H1 (cell line): ENCODE measurements at regions not wholly inside any gene's neighbourhood (a gene's known extent, or its start where the extent isn't known, plus 50 kb on each side); places are given as distances from the start of the nearest gene placed in this dataset.

Source experiments
- CTCF ChIA-PET: fragments of 300-600 bp; sonication (Branson Sonifier 250); formaldehyde crosslinking; loops from one replicate; lab custom pipeline; 2021; ENCODE audit not compliant: partially characterized antibody; lab: Charles Lee
- POLR2A ChIA-PET: fragments of 300-600 bp; sonication (Branson Sonifier 250); formaldehyde crosslinking; loops from one replicate; lab custom pipeline; 2021; ENCODE audit warnings: inconsistent platforms; ENCODE audit not compliant: partially characterized antibody; lab: Charles Lee
- DNase-seq, 2 experiments: peaks; one replicate each; pipeline versions ENCODE4 v3.0.0 to v3.0.0-alpha.2; 2010 to 2022; ENCODE audit warnings: low spot score in 2 of 2, low read depth in 1 of 2, mixed read lengths in 1 of 2
- FAIRE-seq: peaks from 2 replicates; lab custom pipeline; 2011; peaks lifted over from hg19 to GRCh38; lab: Jason Lieb, UNC
- H2AFZ ChIP-seq: 2 replicates; pipeline ENCODE4 v1.8.1; 2012; ENCODE audit warnings: low read length, inconsistent platforms
- H2AK5ac ChIP-seq: 2 replicates; pipeline ENCODE4 v1.6.1; 2013; ENCODE audit warnings: low read depth, low read length
- H2BK120ac ChIP-seq: replicated peaks from 2 replicates; pipeline ENCODE3; 2013; ENCODE audit warnings: low read depth, low read length, inconsistent platforms
- H2BK12ac ChIP-seq: 2 replicates; pipeline ENCODE4 v1.6.1; 2013; ENCODE audit warnings: low read depth, low read length
- H2BK15ac ChIP-seq: 2 replicates; pipeline ENCODE4 v1.6.1; 2013; ENCODE audit warnings: low read length
- H2BK20ac ChIP-seq: 2 replicates; pipeline ENCODE4 v1.6.1; 2013; ENCODE audit warnings: low read length
- H2BK5ac ChIP-seq: 2 replicates; pipeline ENCODE4 v1.6.1; 2013; ENCODE audit warnings: low read depth, low read length
- H3K14ac ChIP-seq: 2 replicates; pipeline ENCODE4 v1.6.1; 2013; ENCODE audit warnings: inconsistent platforms; ENCODE audit not compliant: insufficient read length
- H3K18ac ChIP-seq: 2 replicates; pipeline ENCODE4 v1.6.1; 2013; ENCODE audit warnings: low read length; ENCODE audit errors: extremely low read depth
- H3K23ac ChIP-seq: 2 replicates; pipeline ENCODE4 v1.6.1; 2013; ENCODE audit warnings: inconsistent platforms; ENCODE audit not compliant: insufficient read length
- H3K23me2 ChIP-seq: 2 replicates; pipeline ENCODE4 v1.6.1; 2013; ENCODE audit warnings: low read depth, low read length
- H3K27ac ChIP-seq: 2 replicates; pipeline ENCODE4 v1.6.1; 2011; ENCODE audit warnings: low read depth, low read length, inconsistent platforms
- H3K27me3 ChIP-seq, 4 experiments: replicated peaks in 1 of 4; 1 replicate in 1 of 4; 2 replicates in 3 of 4; pipeline versions ENCODE4 v1.6.1 to v1.8.1; 2011 to 2013; ENCODE audit warnings: low read length in 3 of 4, mild to moderate bottlenecking in 3 of 4, inconsistent platforms in 2 of 4, mixed read lengths in 2 of 4, moderate library complexity in 1 of 4; ENCODE audit not compliant: control insufficient read depth in 3 of 4, insufficient read depth in 3 of 4; ENCODE audit errors: extremely low read depth in 1 of 4
- H3K36me3 ChIP-seq, 4 experiments: 2 replicates each; pipeline versions ENCODE4 v1.6.1 to v1.8.1; 2011 to 2013; ENCODE audit warnings: mild to moderate bottlenecking in 4 of 4, low read length in 3 of 4, moderate library complexity in 2 of 4, control low read depth in 1 of 4, inconsistent platforms in 1 of 4; ENCODE audit not compliant: insufficient read depth in 4 of 4, control insufficient read depth in 2 of 4
- H3K4ac ChIP-seq: replicated peaks from 2 replicates; pipeline ENCODE3; 2013; ENCODE audit warnings: low read length, low read depth, mixed read lengths, inconsistent platforms; ENCODE audit not compliant: insufficient read length
- H3K4me1 ChIP-seq, 4 experiments: replicated peaks in 1 of 4; 1 replicate in 1 of 4; 2 replicates in 3 of 4; pipeline versions ENCODE4 v1.6.1 to v1.8.1; 2011 to 2013; ENCODE audit warnings: low read length in 3 of 4, inconsistent platforms in 2 of 4, mixed read lengths in 1 of 4; ENCODE audit not compliant: insufficient read depth in 4 of 4, control insufficient read depth in 3 of 4
- H3K4me2 ChIP-seq, 2 experiments: 2 replicates each; pipeline versions ENCODE4 v1.6.1 to v1.8.1; 2011 to 2013; ENCODE audit warnings: low read depth in 2 of 2, low read length in 2 of 2, control low read depth in 1 of 2, inconsistent platforms in 1 of 2, mild to moderate bottlenecking in 1 of 2; ENCODE audit not compliant: insufficient read depth in 1 of 2
- H3K4me3 ChIP-seq, 4 experiments: fragments of 200-600, 300-600 bp in 1 of 4; sonication (generic), shearing (Covaris generic), sonication (Bioruptor Twin) in 1 of 4; 2 replicates each; pipeline versions ENCODE4 v1.5.1 to v1.8.1; 2011 to 2016; ENCODE audit warnings: low read length in 4 of 4, low read depth in 3 of 4, control low read depth in 2 of 4, inconsistent platforms in 2 of 4, mild to moderate bottlenecking in 2 of 4, mixed read lengths in 1 of 4, moderate library complexity in 1 of 4; ENCODE audit not compliant: insufficient read depth in 2 of 4; ENCODE audit errors: extremely low read depth in 1 of 4
- H3K56ac ChIP-seq: replicated peaks from 2 replicates; pipeline ENCODE3; 2013; ENCODE audit warnings: low read depth, mild to moderate bottlenecking, mixed read lengths, low read length, inconsistent platforms; ENCODE audit not compliant: insufficient read length
- H3K79me1 ChIP-seq: 2 replicates; pipeline ENCODE4 v1.6.1; 2013; ENCODE audit warnings: low read depth, low read length, control low read depth
- H3K79me2 ChIP-seq, 2 experiments: 2 replicates each; pipeline versions ENCODE4 v1.6.1 to v1.8.1; 2012 to 2013; ENCODE audit warnings: low read length in 2 of 2, mild to moderate bottlenecking in 2 of 2, inconsistent platforms in 1 of 2; ENCODE audit not compliant: insufficient read depth in 2 of 2, control insufficient read depth in 1 of 2
- H3K9ac ChIP-seq, 4 experiments: replicated peaks in 1 of 4; 1 replicate in 1 of 4; 2 replicates in 3 of 4; pipeline versions ENCODE4 v1.6.1 to v1.8.1; 2011 to 2013; ENCODE audit warnings: low read depth in 3 of 4, low read length in 3 of 4, control low read depth in 2 of 4, mild to moderate bottlenecking in 2 of 4, moderate library complexity in 2 of 4, inconsistent platforms in 1 of 4; ENCODE audit errors: extremely low read depth in 1 of 4
- H3K9me3 ChIP-seq, 2 experiments: 2 replicates each; pipeline versions ENCODE4 v1.6.1 to v1.8.1; 2012 to 2013; ENCODE audit warnings: mild to moderate bottlenecking in 2 of 2, moderate library complexity in 2 of 2, control low read depth in 1 of 2, inconsistent platforms in 1 of 2, low read depth in 1 of 2, low read length in 1 of 2, mixed read lengths in 1 of 2; ENCODE audit not compliant: insufficient read depth in 2 of 2
- H4K20me1 ChIP-seq, 2 experiments: replicated peaks in 1 of 2; 2 replicates each; pipeline versions ENCODE3 to v1.8.1; 2011 to 2013; ENCODE audit warnings: inconsistent platforms in 2 of 2, low read length in 2 of 2, mild to moderate bottlenecking in 1 of 2; ENCODE audit not compliant: insufficient read depth in 2 of 2, control insufficient read depth in 1 of 2
- H4K5ac ChIP-seq: 2 replicates; pipeline ENCODE4 v1.6.1; 2013; ENCODE audit warnings: low read length, low read depth, mixed read lengths, inconsistent platforms; ENCODE audit not compliant: insufficient read length
- H4K8ac ChIP-seq: 2 replicates; pipeline ENCODE4 v1.8.0; 2013; ENCODE audit warnings: mild to moderate bottlenecking, moderate library complexity, low read length, inconsistent platforms; ENCODE audit not compliant: insufficient read depth; ENCODE audit errors: extremely low read depth
- H4K91ac ChIP-seq: replicated peaks from 2 replicates; pipeline ENCODE3; 2013; ENCODE audit warnings: low read length, mixed read lengths, inconsistent platforms; ENCODE audit not compliant: insufficient read length
- CEBPB ChIP-seq: IDR thresholded peaks from 2 replicates; pipeline ENCODE4 v1.6.1; 2012; ENCODE audit warnings: low read depth, low read length
- HDAC2 ChIP-seq, 2 experiments: fragments of 300-600 bp in 1 of 2; sonication (generic) in 1 of 2; IDR thresholded peaks; 2 replicates each; pipeline ENCODE4 v1.6.1; 2011 to 2012; ENCODE audit warnings: low read depth in 2 of 2, low read length in 2 of 2, mild to moderate bottlenecking in 2 of 2, moderate library complexity in 2 of 2, borderline replicate concordance in 1 of 2, inconsistent platforms in 1 of 2
- NANOG ChIP-seq: IDR thresholded peaks from 2 replicates; pipeline ENCODE4 v1.6.1; 2011; ENCODE audit warnings: low read length, low read depth, mild to moderate bottlenecking, inconsistent platforms; ENCODE audit not compliant: insufficient read depth, poor library complexity, severe bottlenecking
- POU5F1 ChIP-seq: IDR thresholded peaks from 2 replicates; pipeline ENCODE4 v1.6.1; 2011; ENCODE audit warnings: low read depth, mild to moderate bottlenecking, low read length, moderate library complexity
- RAD21 ChIP-seq, 2 experiments: IDR thresholded peaks in 1 of 2; conservative IDR thresholded peaks in 1 of 2; 2 replicates each; pipeline ENCODE4 v1.6.1; 2011; ENCODE audit warnings: low read depth in 2 of 2, low read length in 2 of 2, improper control_type of control experiment in 1 of 2, inconsistent platforms in 1 of 2, mild to moderate bottlenecking in 1 of 2, moderate library complexity in 1 of 2
- RBBP5 ChIP-seq: IDR thresholded peaks from 2 replicates; pipeline ENCODE4 v1.7.1; 2012; ENCODE audit warnings: low read depth, mild to moderate bottlenecking, inconsistent platforms, low read length, moderate library complexity, borderline replicate concordance
- TCF12 ChIP-seq: IDR thresholded peaks from 2 replicates; pipeline ENCODE4 v1.6.1; 2011; ENCODE audit warnings: low read depth, mild to moderate bottlenecking, low read length
- ZNF274 ChIP-seq: IDR thresholded peaks from 2 replicates; pipeline ENCODE4 v1.7.0; 2012; ENCODE audit warnings: low read length, borderline replicate concordance; ENCODE audit errors: extremely low read depth
- WGBS, 2 experiments: shearing (Covaris generic) in 1 of 2; methylation state at CpG; one replicate each; pipeline versions ENCODE4 v1.1.6 to v1.1.7; 2013 to 2015; ENCODE audit warnings: low lambda C conversion rate in 2 of 2, mixed read lengths in 2 of 2, inconsistent platforms in 1 of 2, low coverage in 1 of 2, missing lambda C conversion rate in 1 of 2; ENCODE audit not compliant: insufficient replicate concordance in 2 of 2, insufficient coverage in 1 of 2, insufficient read length in 1 of 2; ENCODE audit errors: extremely low coverage in 1 of 2, missing lambda C conversion rate in 1 of 2; 5-methylcytosine and 5-hydroxymethylcytosine counted together

- no peak for DNase-seq
- Histone ChIP-seq H3K4ac (no peak overlapping the region), H3K4me3 (peak overlapping the region in 1 of 4 experiments; percentile 42; a peak in 2 of 8 replicates), H3K14ac (no peak overlapping the region), H3K79me2 (no peaks in the 10 kb centered on the region), H3K4me1 (peaks cover 22 to 51% (median 38%) of the 10 kb centered on the region in 4 experiments), H3K23ac (no peak overlapping the region), H3K9me3 (no peaks in the 10 kb centered on the region), H3K23me2 (peaks cover 4% of the 10 kb centered on the region), H2BK15ac (no peak overlapping the region), H3K27ac (no peak overlapping the region), H3K9ac (no peak overlapping the region), H2AFZ (no peak overlapping the region), H2AK5ac (no peak overlapping the region), H2BK5ac (no peak overlapping the region), H4K91ac (no peak overlapping the region), H3K36me3 (no peaks in the 10 kb centered on the region), H3K79me1 (no peaks in the 10 kb centered on the region), H4K5ac (no peak overlapping the region), H3K56ac (no peak overlapping the region), H3K18ac (no peak overlapping the region), H4K8ac (no peak overlapping the region), H2BK20ac (no peak overlapping the region), H2BK120ac (no peak overlapping the region), H3K27me3 (peaks cover 23 to 39% (median 32%) of the 10 kb centered on the region in 4 experiments), H2BK12ac (no peak overlapping the region; the same call in 1 of the 2 replicates), H4K20me1 (no peaks in the 10 kb centered on the region), H3K4me2 (peak overlapping the region; percentile 34 to 48; a peak in 3 of 4 replicates)
- WGBS, 2 experiments, result 8% methylated on average over 6 of the region's 6 CpGs; no CpG with 5 or more reads in 1 of the 2 experiments
- POLR2A ChIA-PET, result interaction anchor here (0.6 to 1.0 kb wide), 5 partner anchors 154 to 1295 kb away, joined by 3 to 6 read pairs (median 3); no protein-coding TSS in a partner anchor
- FAIRE-seq, result no peak
- CTCF ChIA-PET, result interaction anchor here (0.6 to 1.4 kb wide), 7 partner anchors 11 to 404 kb away, joined by 3 to 6 read pairs (median 3); no protein-coding TSS in a partner anchor
- no peak for TF ChIP-seq RBBP5
- TF ChIP-seq CEBPB, result no peak
- TF ChIP-seq RAD21 (IDR thresholded peaks at IDR 0.05 in 1 of 2, conservative IDR thresholded peaks at IDR 0.05 in 1 of 2; ENCODE audit: low read depth in 2 of 2, low read length in 2 of 2), result no peak
- no peak for TF ChIP-seq HDAC2 (IDR thresholded peaks at IDR 0.05; ENCODE audit: borderline replicate concordance in 1 of 2, low read depth in 2 of 2, low read length in 2 of 2)
- TF ChIP-seq POU5F1, result peak; percentile 36; the same call in 1 of the 2 replicates
- TF ChIP-seq TCF12, result 0 out of 2 replicates have a peak, but pooled peaks have one; percentile 11
- TF ChIP-seq ZNF274, result no peak
- TF ChIP-seq NANOG, result peak; percentile 52
These were observed 86.6 kb upstream of the OTX2 start for GRCh38 chr14:56896922-56897321.
